Calu3 (cell line): ENCODE measurements at regions not wholly inside any gene's neighbourhood (a gene's known extent, or its start where the extent isn't known, plus 50 kb on each side); places are given as distances from the start of the nearest gene placed in this dataset.

Source experiments
- BruUV-seq: library from RNA; stranded (reverse); fragments of 400-500 nt; replicated peaks from 2 replicates; lab custom pipeline; 2021; lab: Mats Ljungman, UMichigan
- CTCF ChIA-PET: fragments of 300-600 bp; sonication (Branson Sonifier 250); formaldehyde crosslinking; loops from one replicate; lab custom pipeline; 2022; ENCODE audit warnings: antibody characterized with exemption; lab: Charles Lee
- DNase-seq: peaks from one replicate; pipeline ENCODE4 v3.0.0; 2022
- H3K27ac Mint-ChIP-seq: one replicate; pipeline ENCODE4 v1.8.0; 2022; ENCODE audit warnings: mixed read lengths; ENCODE audit not compliant: unreplicated experiment
- H3K27me3 Mint-ChIP-seq: one replicate; pipeline ENCODE4 v1.8.0; 2022; ENCODE audit warnings: mixed read lengths; ENCODE audit not compliant: unreplicated experiment
- H3K36me3 Mint-ChIP-seq: one replicate; pipeline ENCODE4 v1.8.0; 2022; ENCODE audit warnings: mild to moderate bottlenecking, moderate library complexity, mixed read lengths; ENCODE audit not compliant: insufficient read depth, unreplicated experiment
- H3K4me1 Mint-ChIP-seq: one replicate; pipeline ENCODE4 v1.8.0; 2022; ENCODE audit warnings: mild to moderate bottlenecking, low read depth, mixed read lengths; ENCODE audit not compliant: unreplicated experiment
- H3K4me3 Mint-ChIP-seq: one replicate; pipeline ENCODE4 v1.8.0; 2022; ENCODE audit warnings: mild to moderate bottlenecking, low read depth, moderate library complexity, mixed read lengths; ENCODE audit not compliant: unreplicated experiment
- H3K9me3 Mint-ChIP-seq: one replicate; pipeline ENCODE4 v1.8.0; 2022; ENCODE audit warnings: low read depth, mixed read lengths; ENCODE audit not compliant: unreplicated experiment
- CTCF ChIP-seq: fragments of 200-600 bp; IDR thresholded peaks from one replicate; pipeline ENCODE4 v1.8.0; 2022; ENCODE audit warnings: antibody characterized with exemption; ENCODE audit not compliant: unreplicated experiment
- intact Hi-C: fragments of 100-400 bp; cut with micrococcal nuclease; formaldehyde crosslinking; loops from one replicate; pipeline ENCODE4 v1.10.0; 2022; ENCODE audit not compliant: unreplicated experiment

GRCh38 chr16:65662256-65662655 lies 540.4 kb upstream of the CDH11 start:
- CTCF ChIA-PET, result no interaction called here
- peaks cover 7% of the 10 kb centered on the region for H3K9me3 Mint-ChIP-seq
- no peaks in the 10 kb centered on the region for H3K4me1 Mint-ChIP-seq
- TF ChIP-seq CTCF, result no peak
- no TSS peak for BruUV-seq
- intact Hi-C loops, result no loop called here
- H3K27me3 Mint-ChIP-seq, result no peaks in the 10 kb centered on the region
- H3K27ac Mint-ChIP-seq, result no peak overlapping the region
- H3K4me3 Mint-ChIP-seq, result no peak overlapping the region
- DNase-seq, result no peak
- H3K36me3 Mint-ChIP-seq, result no peaks in the 10 kb centered on the region

- Mint-ChIP-seq H3K36me3 (no peaks in the 10 kb centered on the region), H3K27me3 (no peaks in the 10 kb centered on the region), H3K27ac (no peak overlapping the region), H3K4me3 (no peak overlapping the region), H3K4me1 (no peaks in the 10 kb centered on the region), H3K9me3 (peaks cover 7% of the 10 kb centered on the region)
- CTCF ChIA-PET, result no interaction called here
- BruUV-seq, result no TSS peak
- intact Hi-C loops, result no loop called here
- TF ChIP-seq CTCF, result no peak
- no peak for DNase-seq
Measured at GRCh38 chr16:65661558-65661957, 539.7 kb upstream of the CDH11 start.

DNA sequence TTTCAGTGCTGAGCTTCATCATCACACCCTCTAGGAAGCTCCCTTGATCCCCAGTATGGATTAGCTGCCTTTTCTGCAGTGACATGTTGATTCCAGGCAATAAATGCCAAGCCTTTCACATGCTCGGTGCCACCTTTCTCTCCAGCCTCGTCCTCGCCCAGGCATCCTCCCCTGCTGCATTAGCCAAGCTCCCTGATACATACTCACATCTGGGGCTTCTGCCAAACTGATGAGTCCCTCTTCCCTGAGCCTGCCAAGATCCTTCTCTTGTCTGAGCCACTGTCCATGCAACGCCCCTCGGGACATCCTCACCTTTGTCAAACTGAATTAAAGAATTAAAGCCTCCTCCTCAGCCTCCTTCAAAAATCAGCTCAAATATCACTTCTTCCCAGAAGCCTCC lies 538.5 kb upstream of the CDH11 start:
- Mint-ChIP-seq H3K4me1 (no peaks in the 10 kb centered on the region), H3K36me3 (no peaks in the 10 kb centered on the region), H3K27me3 (no peaks in the 10 kb centered on the region), H3K9me3 (peaks cover 7% of the 10 kb centered on the region), H3K4me3 (no peak overlapping the region), H3K27ac (no peak overlapping the region)
- no TSS peak for BruUV-seq
- DNase-seq, result no peak
- intact Hi-C loops, result no loop called here
- CTCF ChIA-PET, result interaction anchor here (0.5 to 0.8 kb wide), 2 partner anchors 12 to 305 kb away, joined by 3 read pairs; no protein-coding TSS in a partner anchor
- TF ChIP-seq CTCF, result no peak

- H3K4me1 Mint-ChIP-seq, result no peaks in the 10 kb centered on the region
- DNase-seq, result no peak
- H3K27ac Mint-ChIP-seq, result no peak overlapping the region
- no peaks in the 10 kb centered on the region for H3K36me3 Mint-ChIP-seq
- no peak for TF ChIP-seq CTCF
- intact Hi-C loops, result no loop called here
- peaks cover 9% of the 10 kb centered on the region for H3K9me3 Mint-ChIP-seq
- no peaks in the 10 kb centered on the region for H3K27me3 Mint-ChIP-seq
- CTCF ChIA-PET, result interaction anchor here (0.8 kb wide), 1 partner anchor 13 kb away, joined by 3 read pairs; no protein-coding TSS in a partner anchor
- H3K4me3 Mint-ChIP-seq, result no peak overlapping the region
- no TSS peak for BruUV-seq
Measured at GRCh38 chr16:65659758-65660157, 537.9 kb upstream of the CDH11 start.
